ENCODE measurements at regions not wholly inside any gene's neighbourhood (a gene's known extent, or its start where the extent isn't known, plus 50 kb on each side); places are given as distances from the start of the nearest gene placed in this dataset.

GRCh38 chr4:31097999-31098398 is 377.8 kb downstream of the PCDH7 start:
- TF ChIP-seq EZH2 (IDR thresholded peaks at IDR 0.05; ENCODE audit: low read length, unreplicated experiment) (no peak), CTCF (conservative IDR thresholded peaks at IDR 0.05; ENCODE audit: low read depth, low read length) (no peak)
